Ascending aorta (tissue), 2 donors: ENCODE measurements at regions not wholly inside any gene's neighbourhood (a gene's known extent, or its start where the extent isn't known, plus 50 kb on each side); places are given as distances from the start of the nearest gene placed in this dataset.

ENCODE experiments used
- DNase-seq, 2 donors: peaks; one replicate each; pipeline ENCODE4 v3.0.0-alpha.2; 2019; ENCODE audit warnings: low spot score in 2 of 2
- H3K27ac ChIP-seq, 2 donors: fragments of 200-600 bp; sonication (generic); one replicate each; pipeline ENCODE4 v1.5.1; 2016 to 2017; ENCODE audit warnings: mild to moderate bottlenecking in 1 of 2
- H3K27me3 ChIP-seq: fragments of 200-600 bp; sonication (generic); one replicate; pipeline ENCODE4 v1.5.1; 2017
- H3K36me3 ChIP-seq, 2 donors: fragments of 200-600 bp; sonication (generic); one replicate each; pipeline ENCODE4 v1.5.1; 2016
- H3K4me1 ChIP-seq, 2 donors: fragments of 200-600 bp; sonication (generic); one replicate each; pipeline ENCODE4 v1.5.1; 2016 to 2017; ENCODE audit warnings: mild to moderate bottlenecking in 1 of 2
- H3K4me3 ChIP-seq, 2 donors: fragments of 200-600 bp; sonication (generic); one replicate each; pipeline ENCODE4 v1.5.1; 2016 to 2017; ENCODE audit warnings: mild to moderate bottlenecking in 1 of 2
- H3K9me3 ChIP-seq, 2 donors: fragments of 200-600 bp; sonication (generic); one replicate each; pipeline ENCODE4 v1.5.1; 2016
- intact Hi-C: fragments of 100-400 bp; cut with DNase I; formaldehyde crosslinking; loops from one replicate; pipeline ENCODE4 v1.15.1; 2023
- TF ChIP-seq, protein P1 (sequence below), 3 experiments: fragments of 200-600 bp in 2 of 3; fragments of 450-650 bp in 1 of 3; sonication (generic) in 2 of 3; IDR thresholded peaks; one replicate each; pipeline ENCODE4 v1.5.1; 2016 to 2019; ENCODE audit warnings: antibody characterized with exemption in 3 of 3, mild to moderate bottlenecking in 1 of 3, moderate library complexity in 1 of 3

- Histone ChIP-seq H3K27ac (no peak overlapping the region), H3K9me3 (no peaks in the 10 kb centered on the region), H3K4me3 (no peak overlapping the region), H3K36me3 (no peaks in the 10 kb centered on the region), H3K4me1 (peaks cover 0 to 3% of the 10 kb centered on the region in 2 donors), H3K27me3 (no peaks in the 10 kb centered on the region)
- TF ChIP-seq, protein P1, sequence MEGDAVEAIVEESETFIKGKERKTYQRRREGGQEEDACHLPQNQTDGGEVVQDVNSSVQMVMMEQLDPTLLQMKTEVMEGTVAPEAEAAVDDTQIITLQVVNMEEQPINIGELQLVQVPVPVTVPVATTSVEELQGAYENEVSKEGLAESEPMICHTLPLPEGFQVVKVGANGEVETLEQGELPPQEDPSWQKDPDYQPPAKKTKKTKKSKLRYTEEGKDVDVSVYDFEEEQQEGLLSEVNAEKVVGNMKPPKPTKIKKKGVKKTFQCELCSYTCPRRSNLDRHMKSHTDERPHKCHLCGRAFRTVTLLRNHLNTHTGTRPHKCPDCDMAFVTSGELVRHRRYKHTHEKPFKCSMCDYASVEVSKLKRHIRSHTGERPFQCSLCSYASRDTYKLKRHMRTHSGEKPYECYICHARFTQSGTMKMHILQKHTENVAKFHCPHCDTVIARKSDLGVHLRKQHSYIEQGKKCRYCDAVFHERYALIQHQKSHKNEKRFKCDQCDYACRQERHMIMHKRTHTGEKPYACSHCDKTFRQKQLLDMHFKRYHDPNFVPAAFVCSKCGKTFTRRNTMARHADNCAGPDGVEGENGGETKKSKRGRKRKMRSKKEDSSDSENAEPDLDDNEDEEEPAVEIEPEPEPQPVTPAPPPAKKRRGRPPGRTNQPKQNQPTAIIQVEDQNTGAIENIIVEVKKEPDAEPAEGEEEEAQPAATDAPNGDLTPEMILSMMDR (IDR thresholded peaks at IDR 0.05): no peak
- intact Hi-C loops: loop anchor here (5.0 kb wide), 1 partner anchor 207 kb away; the partner anchor contains the start of gene MARCKS
- DNase-seq: no peak
Observed at GRCh38 chr6:113650610-113650979, 206.6 kb upstream of the MARCKS start.

- H3K27ac ChIP-seq: no peak overlapping the region
- TF ChIP-seq, protein P1 (IDR thresholded peaks at IDR 0.05): no peak
- H3K4me3 ChIP-seq: no peak overlapping the region
- DNase-seq: no peak
- no peaks in the 10 kb centered on the region for H3K36me3 ChIP-seq
- no peaks in the 10 kb centered on the region for H3K9me3 ChIP-seq
- H3K4me1 ChIP-seq: peaks cover 0 to 3% of the 10 kb centered on the region in 2 donors
- intact Hi-C loops: loop anchor here (5.0 kb wide), 1 partner anchor 206 kb away; the partner anchor contains the start of gene MARCKS
- H3K27me3 ChIP-seq: no peaks in the 10 kb centered on the region
Observed at GRCh38 chr6:113651120-113651519, 206.0 kb upstream of the MARCKS start.

GRCh38 chr6:113651920-113652319 lies 205.2 kb upstream of the MARCKS start:
- no peaks in the 10 kb centered on the region for H3K9me3 ChIP-seq
- peaks cover 0 to 3% of the 10 kb centered on the region in 2 donors for H3K4me1 ChIP-seq
- no peak overlapping the region for H3K4me3 ChIP-seq
- no peaks in the 10 kb centered on the region for H3K27me3 ChIP-seq
- H3K36me3 ChIP-seq: no peaks in the 10 kb centered on the region
- no peak for DNase-seq
- H3K27ac ChIP-seq: no peak overlapping the region
- TF ChIP-seq, protein P1 (IDR thresholded peaks at IDR 0.05): no peak
- intact Hi-C loops: loop anchor here (2.0 to 5.0 kb wide), 2 partner anchors 19 to 205 kb away; partner anchors contain the start of gene MARCKS

GRCh38 chr6:113653275-113653674 lies 203.9 kb upstream of the MARCKS start:
- H3K4me3 ChIP-seq: no peak overlapping the region
- TF ChIP-seq, protein P1 (IDR thresholded peaks at IDR 0.05): no peak
- H3K27ac ChIP-seq: no peak overlapping the region
- no peaks in the 10 kb centered on the region for H3K27me3 ChIP-seq
- peaks cover 0 to 3% of the 10 kb centered on the region in 2 donors for H3K4me1 ChIP-seq
- H3K36me3 ChIP-seq: no peaks in the 10 kb centered on the region
- H3K9me3 ChIP-seq: no peaks in the 10 kb centered on the region
- intact Hi-C loops: loop anchor here (2.0 to 5.0 kb wide), 2 partner anchors 20 to 204 kb away; partner anchors contain the start of gene MARCKS
- DNase-seq: no peak

GRCh38 chr6:113654396-113654795 lies 202.7 kb upstream of the MARCKS start:
- Histone ChIP-seq H3K4me3 (no peak overlapping the region), H3K9me3 (no peaks in the 10 kb centered on the region), H3K27ac (peak overlapping the region; percentile 16 to 35), H3K4me1 (peaks cover 0 to 3% of the 10 kb centered on the region in 2 donors), H3K27me3 (no peaks in the 10 kb centered on the region), H3K36me3 (no peaks in the 10 kb centered on the region)
- TF ChIP-seq, protein P1 (IDR thresholded peaks at IDR 0.05): no peak
- intact Hi-C loops: loop anchor here (5.0 kb wide), 1 partner anchor 203 kb away; the partner anchor contains the start of gene MARCKS
- peak; percentile 88 to 96 for DNase-seq

DNA sequence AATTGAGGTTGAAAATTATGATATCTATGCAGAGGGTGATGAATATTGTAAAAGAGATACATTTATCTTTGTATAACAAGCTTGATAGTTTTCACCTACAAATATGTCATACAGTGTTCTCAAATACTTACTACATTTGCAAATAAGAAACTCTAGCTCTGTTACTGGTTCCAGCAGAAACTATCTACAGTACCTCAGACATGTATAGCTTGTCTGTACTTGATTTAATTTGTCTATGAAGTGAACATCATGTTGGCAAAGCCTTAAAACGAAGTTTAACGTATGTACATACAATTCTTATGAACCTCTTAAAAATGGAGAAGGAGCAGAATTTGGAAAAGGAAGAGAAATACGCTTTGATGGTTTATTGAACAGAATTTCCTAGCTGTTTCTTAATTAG lies 201.4 kb upstream of the MARCKS start:
- Histone ChIP-seq H3K9me3 (no peaks in the 10 kb centered on the region), H3K4me1 (peaks cover 0 to 3% of the 10 kb centered on the region in 2 donors), H3K27ac (no peak overlapping the region), H3K27me3 (no peaks in the 10 kb centered on the region), H3K36me3 (no peaks in the 10 kb centered on the region), H3K4me3 (no peak overlapping the region)
- TF ChIP-seq, protein P1 (IDR thresholded peaks at IDR 0.05): no peak
- intact Hi-C loops: no loop called here
- DNase-seq: no peak
